ENCODE measurements at regions not wholly inside any gene's neighbourhood (a gene's known extent, or its start where the extent isn't known, plus 50 kb on each side); places are given as distances from the start of the nearest gene placed in this dataset.

DNA sequence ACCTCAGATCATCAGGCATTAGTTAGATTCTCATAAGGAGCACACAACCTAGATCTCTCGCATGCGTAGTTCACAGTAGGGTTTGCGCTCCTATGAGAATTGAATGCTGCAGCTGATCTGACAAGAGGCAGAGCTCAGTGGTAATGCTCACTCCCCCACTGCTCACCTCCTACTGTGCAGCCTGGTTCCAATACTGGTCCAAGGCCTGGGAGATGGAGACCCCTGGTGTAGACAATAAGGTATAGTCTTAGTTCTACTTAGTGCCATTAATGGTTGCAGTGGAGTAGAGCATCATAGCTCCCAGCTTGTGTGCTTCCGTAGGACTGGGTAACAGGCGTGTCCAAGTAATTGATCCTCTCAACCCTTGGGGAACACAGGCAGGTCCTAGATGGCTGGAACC, 70.4 kb upstream of the ANKRD55 start (continued):
- TF ChIP-seq CTCF (CRISPR knock-in tag; IDR thresholded peaks at IDR 0.05): peak; percentile 35; the same call in 1 of the 2 replicates
- no peak for TF ChIP-seq ZNF75D (CRISPR knock-in tag; IDR thresholded peaks at IDR 0.05; ENCODE audit: borderline replicate concordance)

DNA sequence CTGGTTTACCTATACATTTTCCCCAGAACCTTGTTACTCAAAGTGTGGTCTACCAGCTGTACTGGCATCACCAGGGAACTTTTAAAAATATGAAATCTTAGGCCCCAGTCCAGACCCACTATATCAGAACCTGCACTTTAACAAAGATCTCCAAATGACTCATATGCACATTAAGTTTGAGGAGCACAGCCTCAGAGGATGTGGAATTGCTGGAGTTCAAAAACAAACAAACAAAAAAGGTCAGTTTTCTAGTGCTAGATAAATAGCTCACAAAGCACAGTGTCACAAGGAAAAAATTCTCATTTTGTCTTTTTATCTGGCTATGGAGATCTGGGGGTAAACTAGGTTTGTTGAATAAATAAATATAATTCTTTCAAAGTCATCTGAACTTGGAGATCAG, 68.9 kb upstream of the ANKRD55 start:
- no peak for FAIRE-seq
- CTCF ChIA-PET (ENCODE audit: low intra/inter-chr PET ratio, low total read pairs): interaction anchor here (1.3 kb wide), 1 partner anchor 32 kb away, joined by 4 read pairs; no protein-coding TSS in a partner anchor
- Histone ChIP-seq H3K27ac (ENCODE audit: extremely low read length, insufficient read depth, low read length) (no peak overlapping the region), H3K9ac (ENCODE audit: insufficient read depth, low read depth, low read length) (no peak overlapping the region), H3K79me2 (ENCODE audit: insufficient read depth, low read length) (no peaks in the 10 kb centered on the region), H3K27me3 (ENCODE audit: control insufficient read depth in 1 of 2, insufficient read depth in 2 of 2, low read length in 2 of 2) (no peaks in the 10 kb centered on the region), H3K4me2 (ENCODE audit: low read depth, low read length) (no peak overlapping the region), H2AFZ (ENCODE audit: low read length) (no peak overlapping the region), H3K4me3 (replicated peaks in 1 of 3; ENCODE audit: insufficient read depth in 1 of 3, low read depth in 2 of 3, low read length in 3 of 3) (no peak overlapping the region), H4K20me1 (ENCODE audit: insufficient read depth, low read length) (no peaks in the 10 kb centered on the region), H3K4me1 (ENCODE audit: insufficient read depth, low read length) (peaks cover 12% of the 10 kb centered on the region), H3K36me3 (replicated peaks in 1 of 2; ENCODE audit: control insufficient read depth in 1 of 2, insufficient read depth in 2 of 2, low read length in 2 of 2) (no peaks in the 10 kb centered on the region), H3K9me3 (ENCODE audit: low read length) (peaks cover 11% of the 10 kb centered on the region)
- POLR2A ChIA-PET: no interaction called here
- no TSS peak for BruUV-seq (replicated peaks)
- peak; percentile 17 for DNase-seq (ENCODE audit: low spot score)
- intact Hi-C loops (cut with micrococcal nuclease; ENCODE audit: unreplicated experiment) (no loop called here), in situ Hi-C loops (cut with HindIII; ENCODE audit: extremely low pct_ligation_motif_present, low pct_unique_long_range_greater_than_20kb) (no loop called here)
- no peak for ATAC-seq
- no peak for TF ChIP-seq ZNF7 (CRISPR knock-in tag; IDR thresholded peaks at IDR 0.05)
- no peak for TF ChIP-seq SETDB1 (CRISPR knock-in tag; IDR thresholded peaks at IDR 0.05; ENCODE audit: borderline replicate concordance)
- TF ChIP-seq ZNF205 (CRISPR knock-in tag; IDR thresholded peaks at IDR 0.05): no peak
- TF ChIP-seq ATF2 (CRISPR knock-in tag; IDR thresholded peaks at IDR 0.05): no peak
- TF ChIP-seq CBX5 (CRISPR knock-in tag; IDR thresholded peaks at IDR 0.05; ENCODE audit: borderline replicate concordance): no peak
- no peak for TF ChIP-seq JUNB (CRISPR knock-in tag; IDR thresholded peaks at IDR 0.05; ENCODE audit: borderline replicate concordance)
- TF ChIP-seq ELF1 (CRISPR knock-in tag; IDR thresholded peaks at IDR 0.05): no peak
- no peak for TF ChIP-seq ZNF451 (CRISPR knock-in tag; IDR thresholded peaks at IDR 0.05)
- no peak for TF ChIP-seq PRDM15 (CRISPR knock-in tag; IDR thresholded peaks at IDR 0.05)
- TF ChIP-seq RELA (CRISPR knock-in tag; IDR thresholded peaks at IDR 0.05): no peak
- no peak for TF ChIP-seq FOSL2 (CRISPR knock-in tag; IDR thresholded peaks at IDR 0.05)
- no peak for TF ChIP-seq TBX3 (IDR thresholded peaks at IDR 0.05; ENCODE audit: borderline replicate concordance)
- TF ChIP-seq, protein P1, sequence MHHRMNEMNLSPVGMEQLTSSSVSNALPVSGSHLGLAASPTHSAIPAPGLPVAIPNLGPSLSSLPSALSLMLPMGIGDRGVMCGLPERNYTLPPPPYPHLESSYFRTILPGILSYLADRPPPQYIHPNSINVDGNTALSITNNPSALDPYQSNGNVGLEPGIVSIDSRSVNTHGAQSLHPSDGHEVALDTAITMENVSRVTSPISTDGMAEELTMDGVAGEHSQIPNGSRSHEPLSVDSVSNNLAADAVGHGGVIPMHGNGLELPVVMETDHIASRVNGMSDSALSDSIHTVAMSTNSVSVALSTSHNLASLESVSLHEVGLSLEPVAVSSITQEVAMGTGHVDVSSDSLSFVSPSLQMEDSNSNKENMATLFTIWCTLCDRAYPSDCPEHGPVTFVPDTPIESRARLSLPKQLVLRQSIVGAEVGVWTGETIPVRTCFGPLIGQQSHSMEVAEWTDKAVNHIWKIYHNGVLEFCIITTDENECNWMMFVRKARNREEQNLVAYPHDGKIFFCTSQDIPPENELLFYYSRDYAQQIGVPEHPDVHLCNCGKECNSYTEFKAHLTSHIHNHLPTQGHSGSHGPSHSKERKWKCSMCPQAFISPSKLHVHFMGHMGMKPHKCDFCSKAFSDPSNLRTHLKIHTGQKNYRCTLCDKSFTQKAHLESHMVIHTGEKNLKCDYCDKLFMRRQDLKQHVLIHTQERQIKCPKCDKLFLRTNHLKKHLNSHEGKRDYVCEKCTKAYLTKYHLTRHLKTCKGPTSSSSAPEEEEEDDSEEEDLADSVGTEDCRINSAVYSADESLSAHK (CRISPR knock-in tag; IDR thresholded peaks at IDR 0.05; ENCODE audit: borderline replicate concordance): no peak
- no peak for TF ChIP-seq ZSCAN9 (CRISPR knock-in tag; IDR thresholded peaks at IDR 0.05; ENCODE audit: borderline replicate concordance)

Data from HepG2 (cell line).